Testis (tissue), 2 donors: ENCODE measurements at regions not wholly inside any gene's neighbourhood (a gene's known extent, or its start where the extent isn't known, plus 50 kb on each side); places are given as distances from the start of the nearest gene placed in this dataset.
A peak's percentile ranks its signal among the peaks of the same experiment; 100 is the strongest.

Experiments used
- DNase-seq: peaks from one replicate; pipeline ENCODE4 v3.0.0-alpha.2; 2019
- H3K27ac ChIP-seq, 2 donors: fragments of 200-600 bp; sonication (generic); one replicate each; pipeline ENCODE4 v1.5.1; 2019
- H3K27me3 ChIP-seq: fragments of 200-600 bp; sonication (generic); one replicate; pipeline ENCODE4 v1.5.1; 2019
- H3K36me3 ChIP-seq: fragments of 200-600 bp; sonication (generic); one replicate; pipeline ENCODE4 v1.5.1; 2017; ENCODE audit warnings: low read depth; ENCODE audit errors: missing control alignments
- H3K4me1 ChIP-seq: fragments of 200-600 bp; sonication (generic); one replicate; pipeline ENCODE4 v1.5.1; 2019
- H3K4me3 ChIP-seq, 2 donors: fragments of 200-600 bp; sonication (generic); one replicate each; pipeline ENCODE4 v1.5.1; 2017 to 2019
- H3K9me3 ChIP-seq: fragments of 200-600 bp; sonication (generic); one replicate; pipeline ENCODE4 v1.5.1; 2017
- CTCF ChIP-seq, 3 experiments: fragments of 450-650 bp in 2 of 3; fragments of 200-600 bp in 1 of 3; sonication (generic) in 1 of 3; IDR thresholded peaks; one replicate each; pipeline ENCODE4 v1.5.1; 2016 to 2019; ENCODE audit warnings: antibody characterized with exemption in 3 of 3, mild to moderate bottlenecking in 2 of 3, moderate library complexity in 1 of 3
- POLR2A ChIP-seq: fragments of 450-650 bp; IDR thresholded peaks from one replicate; pipeline ENCODE4 v1.6.1; 2017; ENCODE audit warnings: antibody characterized with exemption, mild to moderate bottlenecking, moderate library complexity
- WGBS, 2 donors: methylation state at CpG; one replicate each; pipeline ENCODE4 v1.1.5; 2018; 5-methylcytosine and 5-hydroxymethylcytosine counted together
- intact Hi-C: fragments of 100-400 bp; cut with DNase I; formaldehyde crosslinking; loops from one replicate; pipeline ENCODE4 v1.15.1; 2023; ENCODE audit warnings: low total_unique reads

- Histone ChIP-seq H3K36me3 (no peaks in the 10 kb centered on the region), H3K4me3 (no peak overlapping the region), H3K27ac (no peak overlapping the region), H3K4me1 (no peaks in the 10 kb centered on the region), H3K9me3 (no peaks in the 10 kb centered on the region), H3K27me3 (no peaks in the 10 kb centered on the region)
- 65 to 78% methylated on average over 2 of the region's 2 CpGs for WGBS, 2 donors
- TF ChIP-seq CTCF (IDR thresholded peaks at IDR 0.05) (no peak), POLR2A (no peak)
- intact Hi-C loops = no loop called here
- no peak for DNase-seq
Measured at GRCh38 chr6:2449572-2449940, 204.2 kb upstream of the GMDS start.

- no peaks in the 10 kb centered on the region for H3K36me3 ChIP-seq
- WGBS, 2 donors = 40 to 43% methylated on average over 22 of the region's 22 CpGs
- intact Hi-C loops = no loop called here
- DNase-seq = peak; percentile 48
- H3K27ac ChIP-seq = no peak overlapping the region
- TF ChIP-seq CTCF (IDR thresholded peaks at IDR 0.05) (peak; percentile 19 to 41 (median 38)), POLR2A (no peak)
- H3K4me1 ChIP-seq = no peaks in the 10 kb centered on the region
- no peaks in the 10 kb centered on the region for H3K9me3 ChIP-seq
- no peak overlapping the region for H3K4me3 ChIP-seq
- H3K27me3 ChIP-seq = no peaks in the 10 kb centered on the region
Measured at GRCh38 chr6:2448826-2449571, 203.6 kb upstream of the GMDS start.

GRCh38 chr6:2447931-2448330 lies 202.5 kb upstream of the GMDS start:
- WGBS, 2 donors = 72 to 74% methylated on average over 3 of the region's 3 CpGs
- Histone ChIP-seq H3K27ac (no peak overlapping the region), H3K36me3 (no peaks in the 10 kb centered on the region), H3K4me1 (no peaks in the 10 kb centered on the region), H3K9me3 (no peaks in the 10 kb centered on the region), H3K27me3 (no peaks in the 10 kb centered on the region), H3K4me3 (no peak overlapping the region)
- TF ChIP-seq CTCF (IDR thresholded peaks at IDR 0.05) = no peak
- no peak for TF ChIP-seq POLR2A
- no peak for DNase-seq
- intact Hi-C loops = no loop called here

- DNase-seq = no peak
Measured at GRCh38 chr6:2447318-2447920, 202.0 kb upstream of the GMDS start.

More at GRCh38 chr6:2447318-2447920, 202.0 kb upstream of the GMDS start:
- intact Hi-C loops = no loop called here
- Histone ChIP-seq H3K9me3 (no peaks in the 10 kb centered on the region), H3K27me3 (no peaks in the 10 kb centered on the region), H3K4me3 (no peak overlapping the region), H3K36me3 (no peaks in the 10 kb centered on the region), H3K4me1 (no peaks in the 10 kb centered on the region), H3K27ac (no peak overlapping the region)
- 83 to 90% methylated on average over 4 of the region's 4 CpGs for WGBS, 2 donors
- TF ChIP-seq CTCF (IDR thresholded peaks at IDR 0.05) (no peak), POLR2A (no peak)
